Natural killer cell (primary cell): ENCODE measurements at regions not wholly inside any gene's neighbourhood (a gene's known extent, or its start where the extent isn't known, plus 50 kb on each side); places are given as distances from the start of the nearest gene placed in this dataset.

ENCODE experiments used
- ATAC-seq, 3 donors: fragments of 150-1000 bp in 2 of 3; fragments of 200-7000 bp in 1 of 3; cut with Tn5 transposase; 1 replicate in 1 of 3; 2 replicates in 2 of 3; pipeline ENCODE4 v1.10.0; 2021; ENCODE audit warnings: mild to moderate bottlenecking in 2 of 3, moderate library complexity in 2 of 3
- DNase-seq, 2 donors: peaks; one replicate each; pipeline versions ENCODE4 v3.0.0 to v3.0.0-alpha.2; 2013 to 2021; ENCODE audit warnings: mixed read lengths in 1 of 2
- H3K27ac ChIP-seq: one replicate; pipeline ENCODE4 v1.5.1; 2013; ENCODE audit warnings: mild to moderate bottlenecking, low read length
- H3K27me3 ChIP-seq: one replicate; pipeline ENCODE4 v1.6.1; 2013; ENCODE audit warnings: low read length; ENCODE audit not compliant: control insufficient read depth, insufficient read depth
- H3K36me3 ChIP-seq: one replicate; pipeline ENCODE4 v1.6.1; 2013; ENCODE audit warnings: low read length; ENCODE audit not compliant: control insufficient read depth, insufficient read depth
- H3K4me1 ChIP-seq: one replicate; pipeline ENCODE4 v1.6.1; 2013; ENCODE audit warnings: low read length; ENCODE audit not compliant: control insufficient read depth, insufficient read depth
- H3K4me3 ChIP-seq: one replicate; pipeline ENCODE4 v1.5.1; 2013; ENCODE audit warnings: low read length
- H3K9me3 ChIP-seq: one replicate; pipeline ENCODE4 v1.6.1; 2013; ENCODE audit warnings: low read length; ENCODE audit not compliant: control insufficient read depth, insufficient read depth
- H3K27ac Mint-ChIP-seq, 2 donors: one replicate each; pipeline ENCODE4 v1.8.0; 2022; ENCODE audit warnings: mild to moderate bottlenecking in 2 of 2, mixed read lengths in 2 of 2, moderate library complexity in 1 of 2
- H3K27me3 Mint-ChIP-seq, 2 donors: one replicate each; pipeline ENCODE4 v1.8.0; 2022; ENCODE audit warnings: low read depth in 2 of 2, mixed read lengths in 2 of 2
- H3K36me3 Mint-ChIP-seq: one replicate; pipeline ENCODE4 v1.8.0; 2022; ENCODE audit warnings: mixed read lengths
- H3K4me1 Mint-ChIP-seq, 2 donors: one replicate each; pipeline ENCODE4 v1.8.0; 2022; ENCODE audit warnings: mixed read lengths in 2 of 2
- H3K4me3 Mint-ChIP-seq: one replicate; pipeline ENCODE4 v1.8.0; 2022; ENCODE audit warnings: mild to moderate bottlenecking, moderate library complexity, mixed read lengths
- H3K9me3 Mint-ChIP-seq, 2 donors: one replicate each; pipeline ENCODE4 v1.8.0; 2022; ENCODE audit warnings: mixed read lengths in 2 of 2
- WGBS: methylation state at CpG from one replicate; pipeline ENCODE4 v1.1.7; 2013; ENCODE audit warnings: missing lambda C conversion rate; ENCODE audit not compliant: insufficient coverage; 5-methylcytosine and 5-hydroxymethylcytosine counted together
- intact Hi-C: fragments of 100-400 bp; cut with micrococcal nuclease; formaldehyde crosslinking; loops from one replicate; pipeline ENCODE4 v1.14.2; 2022
- TF ChIP-seq, protein P1 (sequence below): fragments of 200-600 bp; IDR thresholded peaks from one replicate; pipeline ENCODE4 v1.8.0; 2022; ENCODE audit warnings: antibody characterized with exemption

DNA sequence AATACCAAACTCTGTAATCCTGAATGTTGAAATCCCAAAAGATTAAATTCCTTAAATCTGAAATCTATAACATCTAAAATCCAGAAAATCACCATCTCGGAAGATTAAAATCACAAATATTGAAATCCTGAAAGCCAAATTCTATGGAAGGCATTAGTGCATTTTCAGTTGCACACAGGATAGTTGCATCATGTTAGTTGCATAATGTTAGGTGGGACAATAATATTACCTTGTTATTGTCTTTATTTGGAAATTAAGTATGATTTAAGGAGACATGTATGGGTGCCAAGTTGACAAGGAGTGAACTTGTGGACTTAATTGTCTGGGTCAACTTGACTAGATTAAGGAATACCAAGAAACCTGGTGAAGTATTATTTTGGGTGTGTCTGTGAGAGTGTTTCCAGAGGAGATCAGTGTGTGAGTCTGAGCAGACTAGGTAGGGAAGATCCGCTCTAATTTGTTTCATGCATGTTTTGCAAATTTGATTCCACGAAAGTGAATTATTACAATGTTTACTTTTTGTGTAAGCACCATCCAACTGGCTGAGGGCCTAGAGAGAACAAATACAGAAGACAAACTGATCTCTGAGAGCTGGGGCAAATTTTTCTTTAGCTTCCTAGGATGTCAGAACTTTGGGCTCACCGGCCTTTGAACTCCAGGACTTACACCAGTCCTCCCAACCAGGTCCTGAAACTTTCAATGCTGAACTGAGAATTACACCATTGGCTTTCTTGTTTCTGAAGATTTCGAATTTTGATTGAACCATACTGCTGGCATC lies 545.1 kb upstream of the IRAK1BP1 start:
- Mint-ChIP-seq H3K27me3 (no peaks in the 10 kb centered on the region), H3K4me1 (no peaks in the 10 kb centered on the region), H3K4me3 (no peak overlapping the region), H3K36me3 (peaks cover 8% of the 10 kb centered on the region), H3K9me3 (peaks cover 15 to 16% of the 10 kb centered on the region in 2 donors), H3K27ac (no peak overlapping the region)
- WGBS = 73% methylated on average over 4 of the region's 5 CpGs
- Histone ChIP-seq H3K9me3 (no peaks in the 10 kb centered on the region), H3K27ac (no peak overlapping the region), H3K36me3 (no peaks in the 10 kb centered on the region), H3K4me1 (no peaks in the 10 kb centered on the region), H3K4me3 (no peak overlapping the region), H3K27me3 (no peaks in the 10 kb centered on the region)
- intact Hi-C loops = no loop called here
- DNase-seq (no peak), ATAC-seq (no peak)
- TF ChIP-seq, protein P1, sequence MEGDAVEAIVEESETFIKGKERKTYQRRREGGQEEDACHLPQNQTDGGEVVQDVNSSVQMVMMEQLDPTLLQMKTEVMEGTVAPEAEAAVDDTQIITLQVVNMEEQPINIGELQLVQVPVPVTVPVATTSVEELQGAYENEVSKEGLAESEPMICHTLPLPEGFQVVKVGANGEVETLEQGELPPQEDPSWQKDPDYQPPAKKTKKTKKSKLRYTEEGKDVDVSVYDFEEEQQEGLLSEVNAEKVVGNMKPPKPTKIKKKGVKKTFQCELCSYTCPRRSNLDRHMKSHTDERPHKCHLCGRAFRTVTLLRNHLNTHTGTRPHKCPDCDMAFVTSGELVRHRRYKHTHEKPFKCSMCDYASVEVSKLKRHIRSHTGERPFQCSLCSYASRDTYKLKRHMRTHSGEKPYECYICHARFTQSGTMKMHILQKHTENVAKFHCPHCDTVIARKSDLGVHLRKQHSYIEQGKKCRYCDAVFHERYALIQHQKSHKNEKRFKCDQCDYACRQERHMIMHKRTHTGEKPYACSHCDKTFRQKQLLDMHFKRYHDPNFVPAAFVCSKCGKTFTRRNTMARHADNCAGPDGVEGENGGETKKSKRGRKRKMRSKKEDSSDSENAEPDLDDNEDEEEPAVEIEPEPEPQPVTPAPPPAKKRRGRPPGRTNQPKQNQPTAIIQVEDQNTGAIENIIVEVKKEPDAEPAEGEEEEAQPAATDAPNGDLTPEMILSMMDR = no peak

DNA sequence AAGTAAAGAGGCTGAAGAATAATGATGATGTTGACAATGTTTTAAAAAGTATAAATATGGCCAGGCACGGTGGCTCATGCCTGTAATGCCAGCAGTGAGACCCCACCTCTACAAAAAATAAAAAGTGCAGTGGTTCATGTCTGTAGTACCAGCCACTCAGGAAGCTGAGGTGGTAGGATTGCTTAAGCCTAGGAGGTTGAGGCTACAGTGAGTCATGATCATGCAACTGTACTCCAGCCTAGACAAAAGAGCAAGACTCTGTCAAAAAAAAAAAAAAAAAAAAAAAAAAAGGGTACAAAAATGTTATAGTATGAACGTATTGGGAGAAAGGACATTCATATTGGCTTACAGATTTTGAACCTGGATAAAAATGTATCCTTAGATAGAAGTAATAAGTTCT lies 543.1 kb upstream of the IRAK1BP1 start:
- Mint-ChIP-seq H3K27ac (no peak overlapping the region), H3K4me1 (no peaks in the 10 kb centered on the region), H3K9me3 (peaks cover 15 to 16% of the 10 kb centered on the region in 2 donors), H3K36me3 (peaks cover 8% of the 10 kb centered on the region), H3K27me3 (no peaks in the 10 kb centered on the region), H3K4me3 (no peak overlapping the region)
- Histone ChIP-seq H3K4me1 (no peaks in the 10 kb centered on the region), H3K9me3 (no peaks in the 10 kb centered on the region), H3K36me3 (no peaks in the 10 kb centered on the region), H3K27ac (no peak overlapping the region), H3K27me3 (no peaks in the 10 kb centered on the region), H3K4me3 (no peak overlapping the region)
- ATAC-seq (no peak), DNase-seq (no peak)
- intact Hi-C loops = no loop called here
- WGBS = 71% methylated on average over 2 of the region's 2 CpGs
- TF ChIP-seq, protein P1 = no peak

DNA sequence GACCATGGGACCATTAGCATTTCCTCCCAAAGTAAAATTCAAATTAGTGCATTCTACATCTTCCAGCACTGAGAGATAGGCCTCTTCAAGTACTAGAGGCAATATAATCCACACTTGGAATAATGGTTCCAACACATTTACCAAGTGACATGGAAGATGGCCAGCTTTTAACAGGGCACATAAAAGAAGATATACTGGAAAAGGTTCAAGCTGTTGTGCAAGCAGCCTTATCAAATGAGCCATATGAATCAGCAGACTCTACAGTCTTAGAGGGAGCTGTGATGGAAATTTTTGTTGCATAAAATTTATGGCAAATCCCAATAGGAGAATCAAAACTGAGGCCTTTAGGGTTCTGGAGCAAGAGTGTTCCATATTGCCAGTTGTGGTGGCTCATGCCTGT lies 526.6 kb upstream of the IRAK1BP1 start:
- peaks cover 7% of the 10 kb centered on the region for H3K36me3 Mint-ChIP-seq
- no peak for DNase-seq
- Histone ChIP-seq H3K27me3 (no peaks in the 10 kb centered on the region), H3K4me1 (no peaks in the 10 kb centered on the region), H3K36me3 (no peaks in the 10 kb centered on the region), H3K27ac (no peak overlapping the region), H3K4me3 (no peak overlapping the region), H3K9me3 (peaks cover 6% of the 10 kb centered on the region)
- H3K4me1 Mint-ChIP-seq = no peaks in the 10 kb centered on the region
- TF ChIP-seq, protein P1 = no peak
- no peaks in the 10 kb centered on the region for H3K27me3 Mint-ChIP-seq
- peaks cover 8 to 20% of the 10 kb centered on the region in 2 donors for H3K9me3 Mint-ChIP-seq
- intact Hi-C loops = no loop called here
- H3K4me3 Mint-ChIP-seq = no peak overlapping the region
- ATAC-seq = no peak
- no peak overlapping the region for H3K27ac Mint-ChIP-seq

DNA sequence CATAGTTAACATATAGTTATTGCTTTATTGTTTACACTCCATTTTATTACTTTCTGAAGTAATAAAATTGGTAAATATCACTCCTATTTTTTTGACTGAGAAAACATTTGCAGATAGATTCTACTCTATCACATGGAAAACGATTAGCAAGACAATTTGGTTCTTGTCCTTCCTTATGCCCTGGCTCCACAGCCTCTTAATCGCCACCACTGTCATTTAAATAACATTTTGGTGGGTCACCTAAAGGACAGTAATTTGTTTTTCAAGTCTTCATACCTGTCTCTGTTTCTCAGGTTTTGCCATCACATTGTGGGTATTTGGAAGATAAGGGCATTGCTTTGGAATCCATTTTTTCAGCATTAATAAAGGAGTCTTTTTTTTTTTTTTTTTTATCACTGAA lies 521.5 kb upstream of the IRAK1BP1 start:
- Mint-ChIP-seq H3K27ac (no peak overlapping the region), H3K36me3 (peaks cover 7% of the 10 kb centered on the region), H3K27me3 (no peaks in the 10 kb centered on the region), H3K4me1 (no peaks in the 10 kb centered on the region), H3K4me3 (no peak overlapping the region), H3K9me3 (peaks cover 11 to 24% of the 10 kb centered on the region in 2 donors)
- WGBS = 46% methylated on average over 2 of the region's 2 CpGs
- Histone ChIP-seq H3K36me3 (no peaks in the 10 kb centered on the region), H3K9me3 (peaks cover 4% of the 10 kb centered on the region), H3K27me3 (no peaks in the 10 kb centered on the region), H3K4me3 (no peak overlapping the region), H3K27ac (no peak overlapping the region), H3K4me1 (no peaks in the 10 kb centered on the region)
- no peak for DNase-seq
- intact Hi-C loops = no loop called here
- ATAC-seq = no peak
- TF ChIP-seq, protein P1 = no peak
